Peyer's patch (tissue), 4 donors: ENCODE measurements at regions not wholly inside any gene's neighbourhood (a gene's known extent, or its start where the extent isn't known, plus 50 kb on each side); places are given as distances from the start of the nearest gene placed in this dataset.
"Not testable (repeated sequence)": the region's sequence is repeated elsewhere in the genome, so short reads cannot be mapped to it uniquely, and the experiment has no call there.

ENCODE experiments used
- DNase-seq, 3 donors: peaks; one replicate each; pipeline ENCODE4 v3.0.0-alpha.2; 2017 to 2019
- H3K27ac ChIP-seq, 4 donors: fragments of 200-600 bp; sonication (generic); one replicate each; pipeline ENCODE4 v1.5.1; 2016 to 2019
- H3K27me3 ChIP-seq, 2 donors: fragments of 200-600 bp; sonication (generic); one replicate each; pipeline ENCODE4 v1.5.1; 2019
- H3K36me3 ChIP-seq, 3 donors: fragments of 200-600 bp; sonication (generic); one replicate each; pipeline ENCODE4 v1.5.1; 2016 to 2019
- H3K4me1 ChIP-seq, 4 donors: fragments of 200-600 bp; sonication (generic); one replicate each; pipeline ENCODE4 v1.5.1; 2016 to 2019
- H3K4me3 ChIP-seq, 4 donors: fragments of 200-600 bp; sonication (generic); 1 replicate in 3 of 4; 2 replicates in 1 of 4; pipeline ENCODE4 v1.5.1; 2016 to 2019; ENCODE audit warnings: mild to moderate bottlenecking in 1 of 4
- H3K9me3 ChIP-seq, 4 donors: fragments of 200-600 bp; sonication (generic); one replicate each; pipeline ENCODE4 v1.5.1; 2016 to 2019; ENCODE audit warnings: mild to moderate bottlenecking in 1 of 4
- POLR2A ChIP-seq, 2 donors: fragments of 450-650 bp; IDR thresholded peaks; one replicate each; pipeline ENCODE4 v1.5.1; 2017; ENCODE audit warnings: antibody characterized with exemption in 2 of 2, mild to moderate bottlenecking in 2 of 2, moderate library complexity in 2 of 2
- TF ChIP-seq, protein P1 (sequence below), 6 experiments: fragments of 450-650 bp in 4 of 6; fragments of 200-600 bp in 2 of 6; sonication (generic) in 1 of 6; IDR thresholded peaks; one replicate each; pipeline ENCODE4 v1.5.1; 2017 to 2019; ENCODE audit warnings: antibody characterized with exemption in 6 of 6, mild to moderate bottlenecking in 3 of 6, moderate library complexity in 1 of 6

DNA sequence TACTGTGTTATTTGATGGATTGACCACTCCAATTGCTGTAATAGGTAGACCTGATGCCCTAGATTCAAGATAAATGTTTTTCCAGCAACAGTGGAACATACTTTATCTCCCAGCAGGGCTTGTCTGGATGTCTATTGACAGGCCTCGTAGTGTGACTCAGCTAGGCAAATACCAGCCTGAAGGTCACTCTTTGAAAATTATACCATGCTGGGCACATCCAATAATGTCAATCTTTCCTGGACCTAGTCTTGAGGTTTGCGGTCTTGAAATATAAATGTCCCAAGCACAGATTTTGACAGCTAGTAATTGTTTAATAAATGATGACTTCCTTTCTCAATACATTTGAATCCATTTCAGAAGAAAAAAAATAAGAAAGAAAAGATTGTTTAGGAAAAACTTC lies 1138.0 kb upstream of the TMPRSS15 start:
- Histone ChIP-seq H3K9me3 (no peaks in the 10 kb centered on the region), H3K4me1 (no peaks in the 10 kb centered on the region), H3K27me3 (no peaks in the 10 kb centered on the region), H3K36me3 (no peaks in the 10 kb centered on the region), H3K27ac (no peak overlapping the region), H3K4me3 (no peak overlapping the region)
- no peak for DNase-seq
- TF ChIP-seq, protein P1, sequence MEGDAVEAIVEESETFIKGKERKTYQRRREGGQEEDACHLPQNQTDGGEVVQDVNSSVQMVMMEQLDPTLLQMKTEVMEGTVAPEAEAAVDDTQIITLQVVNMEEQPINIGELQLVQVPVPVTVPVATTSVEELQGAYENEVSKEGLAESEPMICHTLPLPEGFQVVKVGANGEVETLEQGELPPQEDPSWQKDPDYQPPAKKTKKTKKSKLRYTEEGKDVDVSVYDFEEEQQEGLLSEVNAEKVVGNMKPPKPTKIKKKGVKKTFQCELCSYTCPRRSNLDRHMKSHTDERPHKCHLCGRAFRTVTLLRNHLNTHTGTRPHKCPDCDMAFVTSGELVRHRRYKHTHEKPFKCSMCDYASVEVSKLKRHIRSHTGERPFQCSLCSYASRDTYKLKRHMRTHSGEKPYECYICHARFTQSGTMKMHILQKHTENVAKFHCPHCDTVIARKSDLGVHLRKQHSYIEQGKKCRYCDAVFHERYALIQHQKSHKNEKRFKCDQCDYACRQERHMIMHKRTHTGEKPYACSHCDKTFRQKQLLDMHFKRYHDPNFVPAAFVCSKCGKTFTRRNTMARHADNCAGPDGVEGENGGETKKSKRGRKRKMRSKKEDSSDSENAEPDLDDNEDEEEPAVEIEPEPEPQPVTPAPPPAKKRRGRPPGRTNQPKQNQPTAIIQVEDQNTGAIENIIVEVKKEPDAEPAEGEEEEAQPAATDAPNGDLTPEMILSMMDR (IDR thresholded peaks at IDR 0.05), result no peak
- TF ChIP-seq POLR2A (IDR thresholded peaks at IDR 0.05), result no peak

DNA sequence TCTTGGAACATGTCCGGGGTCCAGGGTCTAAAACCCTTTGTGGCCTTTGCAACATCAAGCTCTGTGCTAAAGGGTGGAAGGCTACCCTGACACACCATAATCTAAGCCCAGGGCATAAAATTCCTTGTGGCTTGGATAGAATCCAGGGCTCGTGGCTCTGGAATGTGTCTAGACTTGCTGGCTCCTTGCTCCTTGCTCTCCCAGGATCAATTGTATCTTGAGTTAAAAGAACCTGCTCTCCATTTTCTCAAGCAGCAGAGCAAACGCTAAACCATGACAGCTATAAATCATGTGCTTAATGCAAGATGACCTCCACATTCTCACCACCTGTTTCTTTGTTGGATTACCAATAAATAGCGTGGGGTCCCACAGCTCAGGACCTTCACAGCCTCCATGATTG lies 1140.9 kb upstream of the TMPRSS15 start:
- H3K9me3 ChIP-seq, H3K4me3 ChIP-seq, H3K4me1 ChIP-seq, DNase-seq, H3K36me3 ChIP-seq, H3K27me3 ChIP-seq, H3K27ac ChIP-seq: not testable (repeated sequence)

- no peaks in the 10 kb centered on the region for H3K27me3 ChIP-seq
- no peak overlapping the region for H3K4me3 ChIP-seq
- DNase-seq, result no peak
- H3K9me3 ChIP-seq, result no peaks in the 10 kb centered on the region
- H3K27ac ChIP-seq, result no peak overlapping the region
- H3K36me3 ChIP-seq, result no peaks in the 10 kb centered on the region
- H3K4me1 ChIP-seq, result no peaks in the 10 kb centered on the region
- no peak for TF ChIP-seq POLR2A (IDR thresholded peaks at IDR 0.05)
- TF ChIP-seq, protein P1 (IDR thresholded peaks at IDR 0.05), result no peak
These were observed 1144.6 kb upstream of the TMPRSS15 start for GRCh38 chr21:19547951-19548840.

GRCh38 chr21:19553919-19554615 lies 1150.5 kb upstream of the TMPRSS15 start:
- H3K9me3 ChIP-seq, result no peaks in the 10 kb centered on the region
- DNase-seq, result no peak
- H3K27me3 ChIP-seq, result no peaks in the 10 kb centered on the region
- no peaks in the 10 kb centered on the region for H3K36me3 ChIP-seq
- H3K27ac ChIP-seq, result no peak overlapping the region
- TF ChIP-seq POLR2A (IDR thresholded peaks at IDR 0.05), result no peak
- TF ChIP-seq, protein P1 (IDR thresholded peaks at IDR 0.05), result no peak
- H3K4me1 ChIP-seq, result no peaks in the 10 kb centered on the region
- no peak overlapping the region for H3K4me3 ChIP-seq

DNA sequence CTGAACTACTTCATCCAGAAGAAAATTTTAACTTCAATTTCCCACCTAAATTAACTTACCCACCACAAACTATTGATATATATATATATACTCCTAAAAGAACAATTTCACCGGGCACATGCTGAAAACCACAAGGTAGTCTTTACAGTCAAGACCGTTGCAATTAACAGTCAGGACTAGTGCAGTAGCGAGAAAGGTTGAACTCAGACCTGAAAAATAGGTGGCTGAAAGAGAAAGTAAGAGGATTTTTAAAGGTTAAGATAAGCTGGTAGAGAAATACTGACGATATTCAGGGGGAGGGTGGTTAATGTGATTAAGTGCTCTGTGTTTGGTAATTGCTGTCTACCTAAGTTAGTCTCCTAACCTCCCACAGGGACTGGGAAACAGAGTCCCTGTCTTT lies 1153.5 kb upstream of the TMPRSS15 start:
- Histone ChIP-seq H3K27ac (no peak overlapping the region), H3K9me3 (no peaks in the 10 kb centered on the region), H3K4me3 (no peak overlapping the region), H3K27me3 (no peaks in the 10 kb centered on the region), H3K4me1 (no peaks in the 10 kb centered on the region), H3K36me3 (no peaks in the 10 kb centered on the region)
- no peak for DNase-seq
- no peak for TF ChIP-seq POLR2A (IDR thresholded peaks at IDR 0.05)
- TF ChIP-seq, protein P1 (IDR thresholded peaks at IDR 0.05), result no peak

DNA sequence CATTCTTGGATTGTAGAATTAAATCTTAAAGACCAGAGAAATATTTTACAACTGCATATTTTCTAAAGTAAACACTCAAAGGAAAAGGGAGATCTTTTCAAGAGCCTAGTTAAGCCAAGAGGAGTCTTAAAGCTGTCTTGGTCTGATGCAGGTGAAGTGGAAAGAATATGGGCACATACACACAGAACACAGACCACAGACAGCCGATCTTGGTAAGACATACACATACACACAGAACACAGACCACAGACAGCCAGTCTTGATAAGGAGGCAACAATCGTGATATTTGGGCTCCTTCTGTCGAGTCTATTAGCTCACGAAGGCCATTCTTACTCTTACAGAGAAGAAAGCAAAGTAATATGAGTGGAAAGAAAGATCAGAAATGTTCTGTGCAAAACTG lies 1153.9 kb upstream of the TMPRSS15 start:
- Histone ChIP-seq H3K4me3 (no peak overlapping the region), H3K27me3 (no peaks in the 10 kb centered on the region), H3K27ac (no peak overlapping the region), H3K9me3 (no peaks in the 10 kb centered on the region), H3K4me1 (no peaks in the 10 kb centered on the region), H3K36me3 (no peaks in the 10 kb centered on the region)
- TF ChIP-seq POLR2A (IDR thresholded peaks at IDR 0.05), result no peak
- TF ChIP-seq, protein P1 (IDR thresholded peaks at IDR 0.05), result no peak
- no peak for DNase-seq
